Upper lobe of left lung (tissue), 6 donors: ENCODE measurements at regions not wholly inside any gene's neighbourhood (a gene's known extent, or its start where the extent isn't known, plus 50 kb on each side); places are given as distances from the start of the nearest gene placed in this dataset.

Experiments used
- ATAC-seq, 2 donors: fragments of 200-7000 bp; cut with Tn5 transposase; one replicate each; pipeline ENCODE4 v1.9.1; 2022; ENCODE audit warnings: mild to moderate bottlenecking in 2 of 2, moderate library complexity in 2 of 2; ENCODE audit not compliant: low FRiP score in 2 of 2
- DNase-seq, 2 donors: peaks; one replicate each; pipeline ENCODE4 v3.0.0-alpha.2; 2019 to 2020
- H3K27ac ChIP-seq, 4 donors: fragments of 200-600 bp; sonication (generic); one replicate each; pipeline ENCODE4 v1.5.1; 2016 to 2019
- H3K27me3 ChIP-seq, 4 donors: fragments of 200-600 bp; sonication (generic); one replicate each; pipeline ENCODE4 v1.5.1; 2017 to 2019
- H3K36me3 ChIP-seq, 4 donors: fragments of 200-600 bp; sonication (generic); one replicate each; pipeline ENCODE4 v1.5.1; 2016 to 2019
- H3K4me1 ChIP-seq, 4 donors: fragments of 200-600 bp; sonication (generic); one replicate each; pipeline ENCODE4 v1.5.1; 2018 to 2019
- H3K4me3 ChIP-seq, 4 donors: fragments of 200-600 bp; sonication (generic); one replicate each; pipeline ENCODE4 v1.5.1; 2017 to 2019; ENCODE audit warnings: mild to moderate bottlenecking in 2 of 4, moderate library complexity in 1 of 4
- H3K9me3 ChIP-seq, 4 donors: fragments of 200-600 bp; sonication (generic); one replicate each; pipeline ENCODE4 v1.5.1; 2018 to 2019
- CTCF ChIP-seq, 6 experiments: fragments of 450-650 bp in 4 of 6; fragments of 200-600 bp in 2 of 6; sonication (generic) in 2 of 6; IDR thresholded peaks; one replicate each; pipeline ENCODE4 v1.5.1; 2016 to 2019; ENCODE audit warnings: antibody characterized with exemption in 6 of 6
- EP300 ChIP-seq, 4 donors: sonication (generic); formaldehyde crosslinking; IDR thresholded peaks; one replicate each; pipeline ENCODE4 v1.5.1; 2017; ENCODE audit warnings: antibody characterized with exemption in 4 of 4, control low read depth in 2 of 4
- POLR2A ChIP-seq, 4 donors: fragments of 450-650 bp; IDR thresholded peaks; one replicate each; pipeline ENCODE4 v1.5.1; 2016 to 2017; ENCODE audit warnings: antibody characterized with exemption in 4 of 4, mild to moderate bottlenecking in 2 of 4
- POLR2AphosphoS5 ChIP-seq, 2 donors: sonication (generic); formaldehyde crosslinking; IDR thresholded peaks; one replicate each; pipeline ENCODE4 v1.5.1; 2017; ENCODE audit warnings: antibody characterized with exemption in 2 of 2
- WGBS, 2 donors: methylation state at CpG; one replicate each; pipeline ENCODE4 v1.1.5; 2017 to 2018; 5-methylcytosine and 5-hydroxymethylcytosine counted together
- donor health status: DM: no; HTN: no; CAD: no; lungs with moderate emphysema.
- donor health status: DM: no; HTN: yes; CAD: no; lungs with severe emphysema.

DNA sequence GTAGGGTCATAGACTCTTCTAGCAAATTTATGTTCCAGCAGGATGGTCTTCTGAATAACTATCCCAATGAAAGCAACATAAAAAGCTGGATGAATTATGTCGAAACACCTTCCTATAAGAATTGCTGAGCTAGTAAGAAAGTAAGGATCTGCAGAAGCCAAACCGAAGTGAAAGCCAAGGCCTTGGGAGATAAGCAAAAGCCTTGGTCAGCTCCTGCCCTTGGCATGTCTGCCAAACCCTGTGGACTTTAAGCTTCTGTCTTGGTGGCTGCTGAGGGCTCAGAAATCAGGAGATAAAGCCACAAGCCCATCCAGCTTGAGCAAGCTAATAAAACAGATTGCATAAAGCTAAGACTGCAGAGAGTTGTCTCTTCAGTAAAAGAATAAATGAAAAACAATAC, 81.2 kb upstream of the KCND3 start:
- WGBS, 2 donors = 86 to 89% methylated on average over 2 of the region's 2 CpGs
- no peaks in the 10 kb centered on the region for H3K36me3 ChIP-seq
- ATAC-seq = no peak
- no peaks in the 10 kb centered on the region for H3K27me3 ChIP-seq
- no peak for DNase-seq
- no peaks in the 10 kb centered on the region for H3K9me3 ChIP-seq
- H3K27ac ChIP-seq = no peak overlapping the region
- no peak overlapping the region for H3K4me3 ChIP-seq
- TF ChIP-seq POLR2A (IDR thresholded peaks at IDR 0.05) (no peak), POLR2AphosphoS5 (IDR thresholded peaks at IDR 0.05) (no peak), CTCF (IDR thresholded peaks at IDR 0.05) (no peak)
- no peaks in the 10 kb centered on the region for H3K4me1 ChIP-seq

DNA sequence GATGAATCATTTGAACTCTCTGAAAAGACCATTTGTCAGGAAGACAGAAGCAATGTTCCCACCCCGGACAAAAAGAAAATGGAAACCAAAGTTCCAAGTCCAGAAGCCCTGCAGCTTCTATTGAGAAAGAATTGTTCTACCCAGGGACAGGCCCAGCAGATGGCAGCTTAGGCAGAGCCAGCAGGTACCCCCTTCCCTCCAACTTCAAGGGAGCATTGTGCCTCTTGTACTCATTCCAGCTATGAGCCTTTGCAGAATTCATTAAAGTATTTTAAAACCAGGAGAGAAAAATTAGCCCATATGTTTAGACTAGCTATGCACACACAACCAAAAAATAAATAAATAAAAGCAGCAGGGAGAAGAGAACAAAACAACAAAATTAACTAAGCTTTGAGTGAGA, 85.2 kb upstream of the KCND3 start:
- WGBS, 2 donors = 75 to 79% methylated on average over 1 of the region's 1 CpG

DNA sequence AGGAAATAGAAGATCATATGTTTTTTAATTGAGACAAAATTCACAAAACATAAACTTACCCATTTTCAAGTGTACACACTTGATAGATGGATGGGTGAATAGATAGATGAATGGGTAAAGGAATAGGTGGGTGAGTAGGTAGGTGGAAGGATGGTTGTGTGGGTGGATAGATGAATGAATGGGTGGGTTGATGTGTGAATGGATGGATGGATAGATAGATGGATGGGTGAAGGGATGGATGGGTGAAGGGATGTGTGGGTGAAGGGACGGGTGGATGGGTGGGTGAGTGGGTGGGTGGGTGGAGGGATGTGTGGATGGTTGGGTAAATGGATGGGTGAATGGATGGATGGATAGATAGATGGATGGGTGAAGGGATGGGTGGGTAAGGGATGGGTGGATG, 86.1 kb upstream of the KCND3 start:
- Histone ChIP-seq H3K4me3 (no peak overlapping the region), H3K27me3 (no peaks in the 10 kb centered on the region), H3K9me3 (no peaks in the 10 kb centered on the region), H3K27ac (no peak overlapping the region), H3K4me1 (no peaks in the 10 kb centered on the region), H3K36me3 (no peaks in the 10 kb centered on the region)
- 80 to 82% methylated on average over 1 of the region's 1 CpG for WGBS, 2 donors
- no peak for DNase-seq
- ATAC-seq = no peak
- TF ChIP-seq EP300 (IDR thresholded peaks at IDR 0.05) (no peak), CTCF (IDR thresholded peaks at IDR 0.05) (no peak), POLR2AphosphoS5 (IDR thresholded peaks at IDR 0.05) (no peak), POLR2A (IDR thresholded peaks at IDR 0.05) (no peak)

More for the DNA sequence above, 85.2 kb upstream of the KCND3 start:
- H3K9me3 ChIP-seq = no peaks in the 10 kb centered on the region
- H3K4me3 ChIP-seq = no peak overlapping the region
- TF ChIP-seq EP300 (IDR thresholded peaks at IDR 0.05) (no peak), POLR2AphosphoS5 (IDR thresholded peaks at IDR 0.05) (no peak), CTCF (IDR thresholded peaks at IDR 0.05) (no peak), POLR2A (IDR thresholded peaks at IDR 0.05) (no peak)
- H3K36me3 ChIP-seq = no peaks in the 10 kb centered on the region
- no peaks in the 10 kb centered on the region for H3K4me1 ChIP-seq
- no peak for ATAC-seq
- no peak overlapping the region for H3K27ac ChIP-seq
- H3K27me3 ChIP-seq = no peaks in the 10 kb centered on the region
- DNase-seq = no peak

- H3K4me1 ChIP-seq = no peaks in the 10 kb centered on the region
Measured at GRCh38 chr1:112079446-112079845, 90.0 kb upstream of the KCND3 start.

More at GRCh38 chr1:112079446-112079845, 90.0 kb upstream of the KCND3 start:
- Histone ChIP-seq H3K4me3 (no peak overlapping the region), H3K36me3 (no peaks in the 10 kb centered on the region), H3K9me3 (no peaks in the 10 kb centered on the region), H3K27ac (no peak overlapping the region), H3K27me3 (no peaks in the 10 kb centered on the region)
- DNase-seq (no peak), ATAC-seq (no peak)
- no peak for TF ChIP-seq POLR2A (IDR thresholded peaks at IDR 0.05)
- no peak for TF ChIP-seq POLR2AphosphoS5 (IDR thresholded peaks at IDR 0.05)
- TF ChIP-seq CTCF (IDR thresholded peaks at IDR 0.05) = no peak
- TF ChIP-seq EP300 (IDR thresholded peaks at IDR 0.05) = no peak
- WGBS, 2 donors = 72 to 75% methylated on average over 2 of the region's 2 CpGs
